ENCODE measurements at regions not wholly inside any gene's neighbourhood (a gene's known extent, or its start where the extent isn't known, plus 50 kb on each side); places are given as distances from the start of the nearest gene placed in this dataset.
A peak's percentile ranks its signal among the peaks of the same experiment; 100 is the strongest.

DNA sequence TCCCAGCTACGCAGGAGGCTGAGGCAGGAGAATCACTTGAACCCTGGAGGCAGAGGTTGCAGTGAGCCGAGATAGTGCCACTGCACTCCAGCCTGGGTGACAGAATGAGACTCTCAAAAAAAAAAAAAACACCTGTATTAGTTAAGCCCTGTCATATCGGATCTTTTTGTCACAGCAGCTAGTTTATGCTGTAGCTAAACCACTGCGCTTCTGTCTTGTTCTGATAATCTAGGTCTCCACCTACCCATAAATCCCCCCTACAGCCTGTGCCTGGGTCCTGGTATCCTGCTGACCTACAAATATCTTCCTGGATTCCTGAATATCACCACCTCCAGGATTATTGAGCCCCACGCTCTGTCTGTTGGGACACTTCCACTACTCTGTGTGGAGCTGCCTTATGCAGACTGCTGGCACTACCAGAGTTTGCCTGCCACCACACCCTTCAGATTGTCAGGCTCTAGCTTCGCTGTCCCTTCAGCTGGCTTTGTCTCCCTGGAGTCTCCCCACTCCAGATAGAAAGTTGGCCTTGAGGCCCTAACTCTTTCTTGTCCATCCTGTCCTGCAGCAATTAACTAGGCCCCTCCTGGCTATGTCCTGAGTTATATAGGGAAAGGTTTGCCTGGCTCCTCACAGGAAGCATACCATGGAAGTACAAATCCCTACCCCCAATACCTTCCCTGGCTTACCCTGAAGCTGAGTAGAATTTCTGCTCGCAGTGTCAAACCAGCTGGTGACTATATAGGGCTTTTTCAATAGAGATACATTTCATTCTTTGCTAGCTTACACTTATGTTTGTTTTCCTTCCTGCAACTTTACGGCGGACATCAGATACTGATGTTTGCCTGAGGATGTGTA is 136.0 kb upstream of the SERTAD2 start:
- intact Hi-C loops (cut with micrococcal nuclease) = no loop called here
- H2BK120ac ChIP-seq (ENCODE audit: low read depth, low read length) = 0 out of 2 replicates have a peak overlapping the region, but pooled peaks have one; percentile 23
- in situ Hi-C loops (cut with MboI; ENCODE audit: low sequenced_read_pairs) = no loop called here
- no peak for ATAC-seq (ENCODE audit: low read depth)
- no peaks in the 10 kb centered on the region for H3K36me3 ChIP-seq (ENCODE audit: control insufficient read depth, insufficient read depth, low read length)
- no peak overlapping the region; the same call in 1 of the 2 replicates for H3K14ac ChIP-seq (replicated peaks; ENCODE audit: low read depth, low read length)
- no peaks in the 10 kb centered on the region for H4K20me1 ChIP-seq (ENCODE audit: insufficient read depth, low read length)
- H3K4me2 ChIP-seq (ENCODE audit: low read depth, low read length) = no peak overlapping the region
- no peak overlapping the region; the same call in 1 of the 2 replicates for H2AK5ac ChIP-seq (ENCODE audit: low read depth, low read length)
- no peak overlapping the region for H3K9ac ChIP-seq (ENCODE audit: low read depth, low read length)
- no peaks in the 10 kb centered on the region for H3K79me1 ChIP-seq (ENCODE audit: low read depth in 1 of 2, low read length in 2 of 2)
- H3K23ac ChIP-seq (ENCODE audit: low read depth, low read length) = no peak overlapping the region
- 80% methylated on average over 1 of the region's 9 CpGs; no CpG with 5 or more reads in 1 of the 2 experiments for WGBS, 2 experiments (ENCODE audit: extremely low coverage in 2 of 2, insufficient read length in 1 of 2)
- no peak overlapping the region for H4K5ac ChIP-seq (ENCODE audit: low read depth, low read length)
- no peaks in the 10 kb centered on the region for H3K27me3 ChIP-seq (ENCODE audit: control insufficient read depth, insufficient read depth, low read length)
- ChIA-PET CTCF (interaction anchor here (1.7 kb wide), 1 partner anchor 7 kb away, joined by 4 read pairs; no protein-coding TSS in a partner anchor), POLR2A (ENCODE audit: unreplicated experiment) (interaction anchor here (0.6 kb wide), 1 partner anchor 9 kb away, joined by 3 read pairs; no protein-coding TSS in a partner anchor)
- H3K18ac ChIP-seq (ENCODE audit: low read depth, low read length) = no peak overlapping the region
- no peak overlapping the region for H4K8ac ChIP-seq (ENCODE audit: low read depth in 2 of 2, low read length in 2 of 2)
- no peak overlapping the region for H3K4me3 ChIP-seq (ENCODE audit: insufficient read depth, low read depth, low read length)
- H3K4me1 ChIP-seq (ENCODE audit: control insufficient read depth, insufficient read depth, low read length) = peaks cover 2% of the 10 kb centered on the region
- H3K9me1 ChIP-seq (ENCODE audit: insufficient read depth, low read length) = no peaks in the 10 kb centered on the region; the same call in 1 of the 2 replicates
- H2BK5ac ChIP-seq (ENCODE audit: low read depth, low read length, poor library complexity, severe bottlenecking) = no peak overlapping the region
- no peak overlapping the region for H3K56ac ChIP-seq (ENCODE audit: extremely low read depth, insufficient read depth, low read length)
- no peak overlapping the region; the same call in 1 of the 2 replicates for H4K91ac ChIP-seq (ENCODE audit: insufficient read depth, low read depth, low read length)
- H3K27ac ChIP-seq (ENCODE audit: insufficient read depth, low read length) = no peak overlapping the region
- no peaks in the 10 kb centered on the region for H3K9me3 ChIP-seq (ENCODE audit: control insufficient read depth, insufficient read depth, low read length)
- dilution Hi-C loops (cut with HindIII; ENCODE audit: low sequenced_read_pairs, unreplicated experiment) = no loop called here
- peak overlapping the region; percentile 16 for H2AFZ ChIP-seq (replicated peaks; ENCODE audit: low read length, poor library complexity)
- no peak for DNase-seq
- BruUV-seq (replicated peaks) = no TSS peak
- H2AK9ac ChIP-seq (replicated peaks; ENCODE audit: low read depth, low read length, poor library complexity) = no peak overlapping the region
- H2BK15ac ChIP-seq (ENCODE audit: low read depth, low read length) = no peak overlapping the region; the same call in 2 of the 3 replicates
- 0 out of 2 replicates have a peak overlapping the region, but pooled peaks have one; percentile 11 for H3K4ac ChIP-seq (ENCODE audit: low read depth, low read length)
- no peak overlapping the region for H2BK20ac ChIP-seq (ENCODE audit: low read depth, low read length)
- TF ChIP-seq RFX5 (IDR thresholded peaks at IDR 0.05; ENCODE audit: low read depth, low read length) (no peak), MAFK (IDR thresholded peaks at IDR 0.05; ENCODE audit: low read depth, low read length) (no peak), RAD21 (IDR thresholded peaks at IDR 0.05; ENCODE audit: low read length) (no peak), SMC3 (IDR thresholded peaks at IDR 0.05; ENCODE audit: low read depth, low read length) (no peak), BHLHE40 (IDR thresholded peaks at IDR 0.05; ENCODE audit: low read depth, low read length) (no peak), CHD1 (IDR thresholded peaks at IDR 0.05; ENCODE audit: low read depth, low read length) (no peak), FOS (IDR thresholded peaks at IDR 0.05; ENCODE audit: low read depth, low read length) (no peak), CEBPB (IDR thresholded peaks at IDR 0.05; ENCODE audit: low read depth, low read length) (no peak), NFE2L2 (IDR thresholded peaks at IDR 0.05; ENCODE audit: low read depth, low read length) (no peak), RCOR1 (IDR thresholded peaks at IDR 0.05; ENCODE audit: insufficient replicate concordance, low read length) (no peak), MXI1 (IDR thresholded peaks at IDR 0.05; ENCODE audit: borderline replicate concordance, low read depth, low read length) (no peak)
- TF ChIP-seq, protein P1, sequence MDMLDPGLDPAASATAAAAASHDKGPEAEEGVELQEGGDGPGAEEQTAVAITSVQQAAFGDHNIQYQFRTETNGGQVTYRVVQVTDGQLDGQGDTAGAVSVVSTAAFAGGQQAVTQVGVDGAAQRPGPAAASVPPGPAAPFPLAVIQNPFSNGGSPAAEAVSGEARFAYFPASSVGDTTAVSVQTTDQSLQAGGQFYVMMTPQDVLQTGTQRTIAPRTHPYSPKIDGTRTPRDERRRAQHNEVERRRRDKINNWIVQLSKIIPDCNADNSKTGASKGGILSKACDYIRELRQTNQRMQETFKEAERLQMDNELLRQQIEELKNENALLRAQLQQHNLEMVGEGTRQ (IDR thresholded peaks at IDR 0.05; ENCODE audit: low read depth, low read length) = no peak
- TF ChIP-seq, protein P2, sequence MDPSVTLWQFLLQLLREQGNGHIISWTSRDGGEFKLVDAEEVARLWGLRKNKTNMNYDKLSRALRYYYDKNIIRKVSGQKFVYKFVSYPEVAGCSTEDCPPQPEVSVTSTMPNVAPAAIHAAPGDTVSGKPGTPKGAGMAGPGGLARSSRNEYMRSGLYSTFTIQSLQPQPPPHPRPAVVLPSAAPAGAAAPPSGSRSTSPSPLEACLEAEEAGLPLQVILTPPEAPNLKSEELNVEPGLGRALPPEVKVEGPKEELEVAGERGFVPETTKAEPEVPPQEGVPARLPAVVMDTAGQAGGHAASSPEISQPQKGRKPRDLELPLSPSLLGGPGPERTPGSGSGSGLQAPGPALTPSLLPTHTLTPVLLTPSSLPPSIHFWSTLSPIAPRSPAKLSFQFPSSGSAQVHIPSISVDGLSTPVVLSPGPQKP (IDR thresholded peaks at IDR 0.05; ENCODE audit: borderline replicate concordance, low read depth, low read length) = no peak
- TF ChIP-seq, protein P3, sequence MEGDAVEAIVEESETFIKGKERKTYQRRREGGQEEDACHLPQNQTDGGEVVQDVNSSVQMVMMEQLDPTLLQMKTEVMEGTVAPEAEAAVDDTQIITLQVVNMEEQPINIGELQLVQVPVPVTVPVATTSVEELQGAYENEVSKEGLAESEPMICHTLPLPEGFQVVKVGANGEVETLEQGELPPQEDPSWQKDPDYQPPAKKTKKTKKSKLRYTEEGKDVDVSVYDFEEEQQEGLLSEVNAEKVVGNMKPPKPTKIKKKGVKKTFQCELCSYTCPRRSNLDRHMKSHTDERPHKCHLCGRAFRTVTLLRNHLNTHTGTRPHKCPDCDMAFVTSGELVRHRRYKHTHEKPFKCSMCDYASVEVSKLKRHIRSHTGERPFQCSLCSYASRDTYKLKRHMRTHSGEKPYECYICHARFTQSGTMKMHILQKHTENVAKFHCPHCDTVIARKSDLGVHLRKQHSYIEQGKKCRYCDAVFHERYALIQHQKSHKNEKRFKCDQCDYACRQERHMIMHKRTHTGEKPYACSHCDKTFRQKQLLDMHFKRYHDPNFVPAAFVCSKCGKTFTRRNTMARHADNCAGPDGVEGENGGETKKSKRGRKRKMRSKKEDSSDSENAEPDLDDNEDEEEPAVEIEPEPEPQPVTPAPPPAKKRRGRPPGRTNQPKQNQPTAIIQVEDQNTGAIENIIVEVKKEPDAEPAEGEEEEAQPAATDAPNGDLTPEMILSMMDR (conservative IDR thresholded peaks at IDR 0.05; ENCODE audit: low read depth, low read length) = no peak

Data from IMR-90 (cell line).